Endometrium (tissue), 2 donors: ENCODE measurements at regions not wholly inside any gene's neighbourhood (a gene's known extent, or its start where the extent isn't known, plus 50 kb on each side); places are given as distances from the start of the nearest gene placed in this dataset.

Experiments used
- FAIRE-seq: peaks from 2 replicates; lab custom pipeline; 2012; peaks lifted over from hg19 to GRCh38; lab: Jason Lieb, UNC
- donor health status: control.
- donor health status: control.

GRCh38 chr10:106467506-106467905, 697.0 kb downstream of the SORCS1 start:
- FAIRE-seq, result no peak

GRCh38 chr10:106457522-106457921, 707.0 kb downstream of the SORCS1 start:
- no peak for FAIRE-seq

- FAIRE-seq, result no peak
Measured at GRCh38 chr10:106454233-106454632, 710.3 kb downstream of the SORCS1 start.

- FAIRE-seq, result no peak
Measured at GRCh38 chr10:106450966-106451365, 713.5 kb downstream of the SORCS1 start.

- no peak for FAIRE-seq
Measured at GRCh38 chr10:106446920-106447319, 717.6 kb downstream of the SORCS1 start.

- no peak for FAIRE-seq
Measured at GRCh38 chr10:106442223-106442622, 722.3 kb downstream of the SORCS1 start.

- no peak for FAIRE-seq
Measured at GRCh38 chr10:106440767-106441166, 723.7 kb downstream of the SORCS1 start.

- no peak for FAIRE-seq
Measured at GRCh38 chr10:106440355-106440754, 724.2 kb downstream of the SORCS1 start.

- FAIRE-seq, result no peak
Measured at GRCh38 chr10:106439366-106439765, 725.1 kb downstream of the SORCS1 start.

GRCh38 chr10:106438386-106438785, 726.1 kb downstream of the SORCS1 start:
- FAIRE-seq, result no peak

- no peak for FAIRE-seq
Measured at GRCh38 chr10:106436123-106436715, 728.3 kb downstream of the SORCS1 start.

- FAIRE-seq, result no peak
Measured at GRCh38 chr10:106435081-106435480, 729.4 kb downstream of the SORCS1 start.

- FAIRE-seq, result no peak
Measured at GRCh38 chr10:106424981-106425380, 739.5 kb downstream of the SORCS1 start.

GRCh38 chr10:106424054-106424453, 740.5 kb downstream of the SORCS1 start:
- FAIRE-seq, result no peak

GRCh38 chr10:106410331-106410730, 754.2 kb downstream of the SORCS1 start:
- FAIRE-seq, result no peak

- no peak for FAIRE-seq
Measured at GRCh38 chr10:106405141-106405540, 759.4 kb downstream of the SORCS1 start.

GRCh38 chr10:106402458-106402857, 762.0 kb downstream of the SORCS1 start:
- FAIRE-seq, result no peak

GRCh38 chr10:106401967-106402366, 762.5 kb downstream of the SORCS1 start:
- no peak for FAIRE-seq

- no peak for FAIRE-seq
Measured at GRCh38 chr10:106401161-106401560, 763.3 kb downstream of the SORCS1 start.

- FAIRE-seq, result no peak
Measured at GRCh38 chr10:106399112-106399511, 765.4 kb downstream of the SORCS1 start.

GRCh38 chr10:106396192-106396591, 768.3 kb downstream of the SORCS1 start:
- no peak for FAIRE-seq

GRCh38 chr10:106395041-106395749, 769.3 kb downstream of the SORCS1 start:
- no peak for FAIRE-seq

- no peak for FAIRE-seq
Measured at GRCh38 chr10:106392778-106393177, 771.7 kb downstream of the SORCS1 start.

GRCh38 chr10:106387063-106387462, 777.4 kb downstream of the SORCS1 start:
- FAIRE-seq, result no peak
